ENCODE measurements at regions not wholly inside any gene's neighbourhood (a gene's known extent, or its start where the extent isn't known, plus 50 kb on each side); places are given as distances from the start of the nearest gene placed in this dataset.

DNA sequence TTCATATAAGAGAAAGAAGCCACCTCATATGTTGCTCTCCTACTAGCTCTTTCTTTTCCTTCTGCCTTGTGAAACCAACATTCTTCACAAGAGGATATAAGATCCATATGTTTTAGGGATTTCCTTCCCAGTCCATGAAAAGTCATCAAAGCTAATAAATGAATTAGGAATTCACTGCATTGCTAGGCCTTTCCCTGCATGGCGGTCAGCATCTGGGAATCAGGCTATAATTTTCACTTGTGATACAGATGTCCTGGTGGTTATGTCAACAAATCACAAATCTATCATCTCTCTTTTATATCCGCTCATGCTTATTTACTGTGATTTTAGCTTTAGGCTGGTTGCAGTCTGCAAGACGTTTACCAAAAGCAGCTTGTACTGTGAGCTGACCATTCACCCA is 510.0 kb downstream of the NLGN4X start:
- DNase-seq (ENCODE audit: low spot score) (no peak), ATAC-seq (ENCODE audit: low FRiP score) (no peak)
- TF ChIP-seq, protein P1, sequence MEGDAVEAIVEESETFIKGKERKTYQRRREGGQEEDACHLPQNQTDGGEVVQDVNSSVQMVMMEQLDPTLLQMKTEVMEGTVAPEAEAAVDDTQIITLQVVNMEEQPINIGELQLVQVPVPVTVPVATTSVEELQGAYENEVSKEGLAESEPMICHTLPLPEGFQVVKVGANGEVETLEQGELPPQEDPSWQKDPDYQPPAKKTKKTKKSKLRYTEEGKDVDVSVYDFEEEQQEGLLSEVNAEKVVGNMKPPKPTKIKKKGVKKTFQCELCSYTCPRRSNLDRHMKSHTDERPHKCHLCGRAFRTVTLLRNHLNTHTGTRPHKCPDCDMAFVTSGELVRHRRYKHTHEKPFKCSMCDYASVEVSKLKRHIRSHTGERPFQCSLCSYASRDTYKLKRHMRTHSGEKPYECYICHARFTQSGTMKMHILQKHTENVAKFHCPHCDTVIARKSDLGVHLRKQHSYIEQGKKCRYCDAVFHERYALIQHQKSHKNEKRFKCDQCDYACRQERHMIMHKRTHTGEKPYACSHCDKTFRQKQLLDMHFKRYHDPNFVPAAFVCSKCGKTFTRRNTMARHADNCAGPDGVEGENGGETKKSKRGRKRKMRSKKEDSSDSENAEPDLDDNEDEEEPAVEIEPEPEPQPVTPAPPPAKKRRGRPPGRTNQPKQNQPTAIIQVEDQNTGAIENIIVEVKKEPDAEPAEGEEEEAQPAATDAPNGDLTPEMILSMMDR (IDR thresholded peaks at IDR 0.05) = no peak

DNA sequence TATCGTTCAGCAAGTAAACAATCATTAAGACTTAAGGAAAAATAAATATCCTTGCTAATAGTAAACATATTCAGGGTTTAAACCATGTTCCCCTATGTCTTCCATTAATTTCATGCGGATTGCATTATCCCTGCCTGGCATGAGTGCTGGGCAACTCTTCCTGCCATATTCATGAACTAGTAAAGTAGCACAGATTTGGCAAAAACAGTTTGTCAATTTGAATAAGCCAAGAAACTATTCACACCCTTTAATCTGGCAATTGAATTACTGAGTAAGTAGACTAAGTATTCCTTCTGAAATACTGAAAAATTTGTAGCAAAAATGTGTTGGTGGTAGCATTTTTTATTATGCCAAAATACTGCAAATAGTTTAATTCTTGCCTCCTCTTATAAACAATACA is 512.0 kb downstream of the NLGN4X start:
- TF ChIP-seq, protein P1 (IDR thresholded peaks at IDR 0.05) = no peak
- ATAC-seq (ENCODE audit: low FRiP score) (no peak), DNase-seq (ENCODE audit: low spot score) (no peak)

DNA sequence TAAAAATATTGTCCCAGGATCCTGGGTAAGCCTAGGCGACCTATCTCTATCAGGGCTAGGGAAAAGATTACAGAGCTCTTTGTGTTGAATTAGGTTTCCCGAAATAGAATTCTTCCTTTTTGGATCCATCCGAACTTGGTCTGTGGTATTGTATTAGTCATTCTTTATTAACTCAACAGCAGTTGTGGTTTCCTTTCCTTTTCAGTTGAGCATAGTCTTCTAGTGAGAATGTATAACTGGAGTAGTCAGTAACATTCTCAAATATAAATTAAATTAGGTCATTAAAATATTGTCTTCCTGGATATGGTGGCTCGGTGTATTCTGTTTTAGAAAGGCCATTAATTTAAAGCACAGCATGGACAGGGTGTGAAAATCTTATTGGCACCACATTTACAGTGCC is 520.4 kb downstream of the NLGN4X start:
- no peak for ATAC-seq (ENCODE audit: low FRiP score)
- TF ChIP-seq, protein P1 (IDR thresholded peaks at IDR 0.05) = no peak
- DNase-seq (ENCODE audit: low spot score) = no peak

DNA sequence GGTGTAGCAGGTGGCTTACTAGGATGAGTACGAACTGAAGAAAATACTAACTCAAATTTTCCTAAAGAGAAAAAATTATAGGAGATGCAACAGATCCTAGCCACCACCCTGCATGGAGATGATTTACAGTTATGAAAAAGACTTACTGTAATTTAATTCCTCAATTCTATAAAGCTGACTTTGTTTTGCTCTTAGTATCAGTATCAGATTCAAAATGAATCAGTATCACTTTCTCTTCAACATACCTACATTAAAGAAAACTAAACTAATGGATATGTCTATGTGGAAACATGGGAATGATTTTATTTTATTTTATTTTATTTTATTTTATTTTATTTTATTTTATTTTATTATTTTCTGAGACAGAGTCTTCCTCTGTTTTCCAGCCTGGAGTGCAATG is 525.8 kb downstream of the NLGN4X start:
- DNase-seq (ENCODE audit: low spot score) = no peak
- no peak for ATAC-seq (ENCODE audit: low FRiP score)
- TF ChIP-seq, protein P1 (IDR thresholded peaks at IDR 0.05) = no peak

DNA sequence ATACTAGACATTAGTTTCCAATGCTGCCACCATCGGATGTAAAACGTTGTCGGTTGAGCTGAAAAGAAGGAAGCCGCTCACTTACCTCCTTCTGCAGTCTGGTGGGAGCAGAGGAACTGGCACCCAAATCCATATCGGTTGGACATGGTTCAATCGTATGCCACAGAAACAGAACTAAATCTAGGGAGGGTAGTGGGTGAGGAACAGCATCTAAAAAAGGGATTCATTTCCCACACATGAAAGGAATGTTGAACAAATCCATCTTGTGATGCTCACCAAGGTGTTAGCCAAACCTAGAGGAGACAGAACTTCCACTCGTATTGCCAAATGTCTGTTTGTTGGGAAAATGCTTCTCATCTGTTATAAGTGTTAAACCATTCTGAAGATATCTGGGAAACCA is 532.7 kb downstream of the NLGN4X start:
- TF ChIP-seq, protein P1 (IDR thresholded peaks at IDR 0.05) = no peak
- no peak for DNase-seq (ENCODE audit: low spot score)
- no peak for ATAC-seq (ENCODE audit: low FRiP score)

DNA sequence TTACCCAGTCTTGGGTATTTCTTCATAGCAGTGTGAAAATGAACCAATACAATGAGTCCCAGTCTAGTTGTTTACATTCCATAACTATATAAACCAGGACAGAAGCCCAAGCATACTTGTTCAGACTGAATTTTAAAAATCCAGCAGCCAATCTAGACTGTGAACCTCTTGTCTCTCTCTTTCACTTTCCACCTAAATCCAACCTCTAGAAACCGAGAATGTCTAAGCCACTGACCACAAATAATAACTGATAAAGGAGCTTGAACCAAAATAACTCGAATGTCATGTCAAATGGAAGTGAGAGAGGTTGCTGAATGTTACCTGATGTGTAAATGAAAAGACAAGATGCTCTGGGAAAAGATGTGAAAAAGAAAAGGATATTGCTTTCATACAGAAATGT is 544.7 kb downstream of the NLGN4X start:
- TF ChIP-seq, protein P1 (IDR thresholded peaks at IDR 0.05) = no peak
- no peak for ATAC-seq (ENCODE audit: low FRiP score)
- DNase-seq (ENCODE audit: low spot score) = no peak

DNA sequence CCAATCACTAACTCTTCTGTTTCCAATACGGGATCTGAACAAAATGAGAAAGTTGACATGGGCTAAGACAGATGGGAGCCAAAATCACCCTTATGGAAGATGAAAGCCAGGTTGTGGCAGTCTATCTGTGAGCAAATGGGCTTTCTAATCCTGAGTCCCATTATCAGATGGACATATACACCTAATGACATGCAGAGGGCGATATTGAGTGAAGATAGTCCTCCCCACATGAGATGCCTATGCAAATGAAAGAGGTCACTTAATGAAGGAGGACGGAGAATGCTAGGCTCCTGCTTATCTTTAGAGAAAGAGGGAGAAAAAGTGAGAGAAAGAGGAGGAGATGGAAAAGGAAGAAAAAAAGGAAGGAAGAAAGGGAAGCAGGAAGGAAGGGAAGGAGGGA is 547.5 kb downstream of the NLGN4X start:
- TF ChIP-seq, protein P1 (IDR thresholded peaks at IDR 0.05) = no peak
- ATAC-seq (ENCODE audit: low FRiP score) = no peak
- no peak for DNase-seq (ENCODE audit: low spot score)
